ENCODE measurements at regions not wholly inside any gene's neighbourhood (a gene's known extent, or its start where the extent isn't known, plus 50 kb on each side); places are given as distances from the start of the nearest gene placed in this dataset.

DNA sequence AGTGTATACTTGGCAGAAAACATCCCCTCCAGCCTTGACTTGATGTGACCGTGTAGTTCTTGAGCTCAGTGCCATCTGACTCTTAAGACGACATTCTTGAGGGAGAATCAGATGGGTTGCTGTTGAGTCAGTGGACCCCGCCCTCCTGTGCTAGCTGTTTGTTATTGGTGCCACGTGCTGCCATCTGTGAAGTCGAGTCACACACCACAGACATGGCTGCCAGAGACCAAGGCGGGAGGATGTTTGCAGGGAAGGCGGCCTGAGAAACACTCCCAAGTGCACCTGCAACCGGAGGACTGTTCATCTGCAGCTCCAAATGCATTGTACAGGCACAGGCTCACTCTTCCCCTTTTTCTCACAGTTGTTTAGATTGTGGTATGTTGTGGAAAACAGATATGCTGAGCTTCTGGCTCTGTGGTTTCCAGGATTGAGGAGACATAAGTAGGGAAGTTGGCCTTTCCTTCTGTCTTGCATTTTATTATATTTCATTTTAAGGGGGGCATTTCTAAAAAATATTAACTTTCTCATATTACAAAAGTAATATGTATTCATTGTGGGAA lies 345.3 kb upstream of the ZFP64 start:
- no peak for DNase-seq (ENCODE audit: low read depth, low spot score)
- Histone ChIP-seq H3K4me3 (ENCODE audit: low read depth in 2 of 2, low read length in 2 of 2) (no peak overlapping the region), H3K27ac (ENCODE audit: low read length) (no peak overlapping the region), H3K27me3 (ENCODE audit: control insufficient read depth, insufficient read depth, low read length) (no peaks in the 10 kb centered on the region; the same call in 1 of the 2 replicates), H3K9me3 (ENCODE audit: control insufficient read depth, insufficient read depth, low read depth, low read length) (no peaks in the 10 kb centered on the region), H3K36me3 (ENCODE audit: control insufficient read depth, insufficient read depth, low read length) (no peaks in the 10 kb centered on the region), H3K4me1 (ENCODE audit: control insufficient read depth, insufficient read depth, low read length) (no peaks in the 10 kb centered on the region)
- intact Hi-C loops (cut with micrococcal nuclease; ENCODE audit: unreplicated experiment) (no loop called here), in situ Hi-C loops (cut with HindIII; ENCODE audit: low pct_unique_long_range_greater_than_20kb, low sequenced_read_pairs) (no loop called here)
- no peak for ATAC-seq
- ChIA-PET POLR2A (no interaction called here), CTCF (no interaction called here)
- TF ChIP-seq, protein P1, sequence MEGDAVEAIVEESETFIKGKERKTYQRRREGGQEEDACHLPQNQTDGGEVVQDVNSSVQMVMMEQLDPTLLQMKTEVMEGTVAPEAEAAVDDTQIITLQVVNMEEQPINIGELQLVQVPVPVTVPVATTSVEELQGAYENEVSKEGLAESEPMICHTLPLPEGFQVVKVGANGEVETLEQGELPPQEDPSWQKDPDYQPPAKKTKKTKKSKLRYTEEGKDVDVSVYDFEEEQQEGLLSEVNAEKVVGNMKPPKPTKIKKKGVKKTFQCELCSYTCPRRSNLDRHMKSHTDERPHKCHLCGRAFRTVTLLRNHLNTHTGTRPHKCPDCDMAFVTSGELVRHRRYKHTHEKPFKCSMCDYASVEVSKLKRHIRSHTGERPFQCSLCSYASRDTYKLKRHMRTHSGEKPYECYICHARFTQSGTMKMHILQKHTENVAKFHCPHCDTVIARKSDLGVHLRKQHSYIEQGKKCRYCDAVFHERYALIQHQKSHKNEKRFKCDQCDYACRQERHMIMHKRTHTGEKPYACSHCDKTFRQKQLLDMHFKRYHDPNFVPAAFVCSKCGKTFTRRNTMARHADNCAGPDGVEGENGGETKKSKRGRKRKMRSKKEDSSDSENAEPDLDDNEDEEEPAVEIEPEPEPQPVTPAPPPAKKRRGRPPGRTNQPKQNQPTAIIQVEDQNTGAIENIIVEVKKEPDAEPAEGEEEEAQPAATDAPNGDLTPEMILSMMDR (IDR thresholded peaks at IDR 0.05), result no peak
- TF ChIP-seq POLR2AphosphoS5 (IDR thresholded peaks at IDR 0.05; ENCODE audit: low read depth, low read length) (no peak), TCF7L2 (IDR thresholded peaks at IDR 0.05; ENCODE audit: low read depth, low read length) (no peak), SIN3A (IDR thresholded peaks at IDR 0.05; ENCODE audit: borderline replicate concordance, insufficient read depth, low read depth, low read length) (no peak)
- TF ChIP-seq, protein P2, sequence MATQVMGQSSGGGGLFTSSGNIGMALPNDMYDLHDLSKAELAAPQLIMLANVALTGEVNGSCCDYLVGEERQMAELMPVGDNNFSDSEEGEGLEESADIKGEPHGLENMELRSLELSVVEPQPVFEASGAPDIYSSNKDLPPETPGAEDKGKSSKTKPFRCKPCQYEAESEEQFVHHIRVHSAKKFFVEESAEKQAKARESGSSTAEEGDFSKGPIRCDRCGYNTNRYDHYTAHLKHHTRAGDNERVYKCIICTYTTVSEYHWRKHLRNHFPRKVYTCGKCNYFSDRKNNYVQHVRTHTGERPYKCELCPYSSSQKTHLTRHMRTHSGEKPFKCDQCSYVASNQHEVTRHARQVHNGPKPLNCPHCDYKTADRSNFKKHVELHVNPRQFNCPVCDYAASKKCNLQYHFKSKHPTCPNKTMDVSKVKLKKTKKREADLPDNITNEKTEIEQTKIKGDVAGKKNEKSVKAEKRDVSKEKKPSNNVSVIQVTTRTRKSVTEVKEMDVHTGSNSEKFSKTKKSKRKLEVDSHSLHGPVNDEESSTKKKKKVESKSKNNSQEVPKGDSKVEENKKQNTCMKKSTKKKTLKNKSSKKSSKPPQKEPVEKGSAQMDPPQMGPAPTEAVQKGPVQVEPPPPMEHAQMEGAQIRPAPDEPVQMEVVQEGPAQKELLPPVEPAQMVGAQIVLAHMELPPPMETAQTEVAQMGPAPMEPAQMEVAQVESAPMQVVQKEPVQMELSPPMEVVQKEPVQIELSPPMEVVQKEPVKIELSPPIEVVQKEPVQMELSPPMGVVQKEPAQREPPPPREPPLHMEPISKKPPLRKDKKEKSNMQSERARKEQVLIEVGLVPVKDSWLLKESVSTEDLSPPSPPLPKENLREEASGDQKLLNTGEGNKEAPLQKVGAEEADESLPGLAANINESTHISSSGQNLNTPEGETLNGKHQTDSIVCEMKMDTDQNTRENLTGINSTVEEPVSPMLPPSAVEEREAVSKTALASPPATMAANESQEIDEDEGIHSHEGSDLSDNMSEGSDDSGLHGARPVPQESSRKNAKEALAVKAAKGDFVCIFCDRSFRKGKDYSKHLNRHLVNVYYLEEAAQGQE (IDR thresholded peaks at IDR 0.05; ENCODE audit: insufficient read depth in 1 of 2, low read depth in 2 of 2, low read length in 1 of 2), result no peak
- no TSS peak for BruUV-seq (replicated peaks)

DNA sequence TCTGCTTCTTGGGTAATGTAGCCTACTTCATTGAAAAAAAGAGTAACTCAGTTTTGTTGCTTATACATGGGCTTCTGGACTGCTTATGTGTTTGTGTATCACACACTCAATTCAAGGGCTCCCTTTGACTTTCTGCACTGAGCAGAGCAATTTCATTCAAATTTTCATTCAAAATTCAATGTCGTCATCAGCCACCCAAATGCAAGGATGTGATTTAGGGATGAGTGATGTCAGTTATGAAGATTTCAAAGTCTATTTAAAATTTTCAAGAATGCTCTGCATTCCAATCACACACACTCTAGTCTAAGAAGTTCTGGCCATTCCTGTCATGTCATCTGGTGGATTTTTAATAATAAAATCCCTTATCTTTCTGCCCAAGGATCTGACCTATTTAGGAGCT lies 344.5 kb upstream of the ZFP64 start:
- Histone ChIP-seq H3K9me3 (ENCODE audit: control insufficient read depth, insufficient read depth, low read depth, low read length) (no peaks in the 10 kb centered on the region), H3K4me1 (ENCODE audit: control insufficient read depth, insufficient read depth, low read length) (no peaks in the 10 kb centered on the region), H3K27ac (ENCODE audit: low read length) (no peak overlapping the region), H3K27me3 (ENCODE audit: control insufficient read depth, insufficient read depth, low read length) (no peaks in the 10 kb centered on the region; the same call in 1 of the 2 replicates), H3K4me3 (ENCODE audit: low read depth in 2 of 2, low read length in 2 of 2) (no peak overlapping the region), H3K36me3 (ENCODE audit: control insufficient read depth, insufficient read depth, low read length) (no peaks in the 10 kb centered on the region)
- TF ChIP-seq POLR2AphosphoS5 (IDR thresholded peaks at IDR 0.05; ENCODE audit: low read depth, low read length) (no peak), SIN3A (IDR thresholded peaks at IDR 0.05; ENCODE audit: borderline replicate concordance, insufficient read depth, low read depth, low read length) (no peak), TCF7L2 (IDR thresholded peaks at IDR 0.05; ENCODE audit: low read depth, low read length) (no peak)
- TF ChIP-seq, protein P2 (IDR thresholded peaks at IDR 0.05; ENCODE audit: insufficient read depth in 1 of 2, low read depth in 2 of 2, low read length in 1 of 2), result no peak
- TF ChIP-seq, protein P1 (IDR thresholded peaks at IDR 0.05), result no peak
- intact Hi-C loops (cut with micrococcal nuclease; ENCODE audit: unreplicated experiment) (no loop called here), in situ Hi-C loops (cut with HindIII; ENCODE audit: low pct_unique_long_range_greater_than_20kb, low sequenced_read_pairs) (no loop called here)
- DNase-seq (ENCODE audit: low read depth, low spot score) (no peak), ATAC-seq (no peak)
- no TSS peak for BruUV-seq (replicated peaks)
- POLR2A ChIA-PET, result no interaction called here
- CTCF ChIA-PET, result no interaction called here
